22Rv1 (cell line): ENCODE measurements at regions not wholly inside any gene's neighbourhood (a gene's known extent, or its start where the extent isn't known, plus 50 kb on each side); places are given as distances from the start of the nearest gene placed in this dataset.

ENCODE experiments used
- CTCF ChIP-seq: fragments of 450-650 bp; IDR thresholded peaks from 2 replicates; pipeline ENCODE4 v1.5.1; 2017; ENCODE audit warnings: mild to moderate bottlenecking
- ZFX ChIP-seq: fragments of 450-650 bp; IDR thresholded peaks from 2 replicates; pipeline ENCODE4 v1.6.1; 2017; ENCODE audit warnings: antibody characterized with exemption, borderline replicate concordance

DNA sequence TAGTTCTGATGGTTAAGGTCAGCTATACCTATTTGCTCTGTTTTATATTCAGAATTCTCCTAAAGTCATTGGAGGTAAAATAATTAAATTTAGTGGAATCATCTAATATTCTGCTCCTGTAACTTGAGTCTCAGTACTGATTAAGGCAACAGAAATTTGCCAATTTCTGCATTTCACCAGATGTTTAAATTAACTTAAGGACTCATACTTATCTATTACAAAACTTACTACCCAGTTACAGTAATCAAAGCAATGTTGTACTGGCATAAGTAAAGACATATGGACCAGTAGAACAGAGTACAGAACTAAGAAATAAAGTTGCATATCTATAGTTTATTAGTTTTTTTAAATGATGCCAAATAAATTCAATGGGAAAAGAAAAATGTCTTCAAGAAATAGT lies 1043.8 kb downstream of the OTOL1 start:
- no peak for TF ChIP-seq CTCF
- no peak for TF ChIP-seq ZFX
